NCI-H1105 (cell line): ENCODE measurements at regions not wholly inside any gene's neighbourhood (a gene's known extent, or its start where the extent isn't known, plus 50 kb on each side); places are given as distances from the start of the nearest gene placed in this dataset.

Experiments
- DNase-seq: peaks from one replicate; lab custom pipeline; 2025; lab: John Stamatoyannopoulos, UW

- DNase-seq = no peak
Measured at GRCh38 chr6:82818727-82819126, 246.9 kb downstream of the UBE3D start.

GRCh38 chr6:82823361-82823760 is 242.3 kb downstream of the UBE3D start:
- DNase-seq = no peak

GRCh38 chr6:82832811-82833210 is 232.8 kb downstream of the UBE3D start:
- DNase-seq = no peak

- no peak for DNase-seq
Measured at GRCh38 chr6:82833481-82833880, 232.2 kb downstream of the UBE3D start.

GRCh38 chr6:82836022-82836575 is 229.5 kb downstream of the UBE3D start:
- no peak for DNase-seq

GRCh38 chr6:82840571-82840970 is 225.1 kb downstream of the UBE3D start:
- no peak for DNase-seq

- DNase-seq = no peak
Measured at GRCh38 chr6:82841309-82841708, 224.3 kb downstream of the UBE3D start.
